Muscle layer of duodenum (tissue), 2 donors: ENCODE measurements at regions not wholly inside any gene's neighbourhood (a gene's known extent, or its start where the extent isn't known, plus 50 kb on each side); places are given as distances from the start of the nearest gene placed in this dataset.

Experiments used
- H3K27ac ChIP-seq: one replicate; pipeline ENCODE4 v1.7.0; 2013; ENCODE audit warnings: mild to moderate bottlenecking, low read length
- H3K27me3 ChIP-seq: one replicate; pipeline ENCODE4 v1.7.0; 2013; ENCODE audit warnings: low read depth, mild to moderate bottlenecking, control low read depth, low read length
- H3K36me3 ChIP-seq, 2 donors: one replicate each; pipeline ENCODE4 v1.7.0; 2013; ENCODE audit warnings: low read length in 2 of 2, control low read depth in 1 of 2, mild to moderate bottlenecking in 1 of 2; ENCODE audit not compliant: insufficient read depth in 2 of 2, control insufficient read depth in 1 of 2
- H3K4me1 ChIP-seq, 2 donors: one replicate each; pipeline ENCODE4 v1.7.0; 2013; ENCODE audit warnings: low read length in 2 of 2, mild to moderate bottlenecking in 2 of 2, control low read depth in 1 of 2, moderate library complexity in 1 of 2; ENCODE audit not compliant: insufficient read depth in 2 of 2, control insufficient read depth in 1 of 2
- H3K4me3 ChIP-seq, 2 donors: one replicate each; pipeline ENCODE4 v1.7.0; 2013; ENCODE audit warnings: low read length in 2 of 2, low read depth in 1 of 2, mild to moderate bottlenecking in 1 of 2
- H3K9me3 ChIP-seq, 2 donors: one replicate each; pipeline ENCODE4 v1.7.0; 2013; ENCODE audit warnings: low read length in 2 of 2, control low read depth in 1 of 2, mild to moderate bottlenecking in 1 of 2; ENCODE audit not compliant: control insufficient read depth in 1 of 2
- donor health status: healthy.

DNA sequence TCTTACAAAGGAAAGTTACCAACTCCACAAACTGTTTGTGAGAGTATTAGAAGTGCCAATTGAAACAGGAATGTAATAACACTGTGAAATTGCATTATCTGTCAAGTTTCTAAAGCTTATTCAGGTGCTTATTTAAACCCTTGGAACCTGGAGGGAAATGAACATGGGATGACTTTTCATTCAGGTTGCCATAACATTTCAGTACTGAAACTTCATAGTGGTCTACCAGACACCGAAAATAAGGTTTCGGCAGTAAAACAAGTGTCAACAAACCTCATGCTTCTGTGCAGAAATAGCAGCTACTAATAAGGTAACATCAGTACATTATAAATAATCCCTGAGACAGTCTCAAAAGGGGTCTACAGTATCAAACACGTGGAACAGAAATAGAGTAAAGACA lies 890.7 kb upstream of the INTU start:
- no peak overlapping the region for H3K27ac ChIP-seq
- H3K27me3 ChIP-seq, result no peaks in the 10 kb centered on the region
- H3K4me1 ChIP-seq, result no peaks in the 10 kb centered on the region
- no peaks in the 10 kb centered on the region for H3K9me3 ChIP-seq
- H3K36me3 ChIP-seq, result no peaks in the 10 kb centered on the region
- no peak overlapping the region for H3K4me3 ChIP-seq

DNA sequence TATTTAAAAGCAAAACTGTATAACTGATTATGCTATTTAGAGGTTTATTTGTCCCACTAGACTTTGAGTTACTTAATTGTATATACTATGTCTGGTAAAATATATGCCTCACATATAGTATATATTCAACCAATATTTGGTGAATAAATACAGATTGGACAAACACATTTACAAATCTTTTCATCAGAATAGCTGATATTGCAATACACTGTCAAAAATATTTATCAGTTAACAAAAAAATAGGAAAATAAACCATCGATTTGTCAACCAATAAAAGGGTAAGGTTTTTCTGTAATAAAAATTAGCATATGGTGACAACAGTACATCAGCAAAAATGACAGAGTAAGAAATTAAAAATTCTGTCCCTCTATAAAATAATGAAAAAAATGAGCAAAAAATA lies 889.9 kb upstream of the INTU start:
- Histone ChIP-seq H3K27me3 (no peaks in the 10 kb centered on the region), H3K36me3 (no peaks in the 10 kb centered on the region), H3K9me3 (no peaks in the 10 kb centered on the region), H3K27ac (no peak overlapping the region), H3K4me1 (no peaks in the 10 kb centered on the region), H3K4me3 (no peak overlapping the region)

DNA sequence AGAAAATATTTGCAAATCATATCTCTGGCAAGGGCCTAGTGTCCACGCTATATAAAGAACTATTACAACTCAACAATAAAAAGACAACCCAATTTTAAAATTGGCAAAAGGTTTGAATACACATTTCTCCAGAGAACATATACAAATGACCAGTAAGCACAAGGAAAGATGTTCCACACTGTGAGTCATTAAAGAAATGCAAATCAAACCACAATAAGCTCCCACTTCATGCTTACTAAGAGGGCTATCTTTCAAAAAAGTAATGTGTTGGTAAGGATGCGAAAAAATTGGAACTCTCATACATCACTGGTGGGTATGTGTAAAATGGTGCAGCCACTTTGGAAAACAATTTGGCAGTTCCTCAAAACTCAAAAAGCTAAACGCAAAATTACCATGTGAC lies 884.0 kb upstream of the INTU start:
- Histone ChIP-seq H3K4me3 (no peak overlapping the region), H3K36me3 (no peaks in the 10 kb centered on the region), H3K4me1 (no peaks in the 10 kb centered on the region), H3K27me3 (no peaks in the 10 kb centered on the region), H3K9me3 (no peaks in the 10 kb centered on the region), H3K27ac (no peak overlapping the region)

DNA sequence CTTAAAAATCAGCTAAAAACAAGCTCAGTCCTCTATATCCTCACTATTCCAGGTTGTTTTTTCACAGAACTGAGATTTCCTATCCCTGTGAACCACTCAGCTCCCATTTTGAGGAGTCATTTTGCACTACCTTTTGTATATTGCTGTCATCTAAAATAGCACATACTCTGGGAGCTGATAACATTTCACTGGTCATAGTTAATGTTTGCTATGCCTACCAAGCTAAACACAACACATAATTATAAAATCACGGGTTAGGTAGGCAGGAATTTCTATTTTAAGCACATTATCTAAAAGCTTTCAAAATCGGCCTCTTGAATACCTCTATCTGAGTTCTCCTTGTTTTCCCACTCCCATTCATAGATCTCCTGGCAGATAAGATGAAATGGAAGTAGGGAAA lies 882.0 kb upstream of the INTU start:
- H3K9me3 ChIP-seq, result no peaks in the 10 kb centered on the region
- no peaks in the 10 kb centered on the region for H3K27me3 ChIP-seq
- H3K27ac ChIP-seq, result no peak overlapping the region
- H3K4me3 ChIP-seq, result no peak overlapping the region
- no peaks in the 10 kb centered on the region for H3K4me1 ChIP-seq
- H3K36me3 ChIP-seq, result no peaks in the 10 kb centered on the region

DNA sequence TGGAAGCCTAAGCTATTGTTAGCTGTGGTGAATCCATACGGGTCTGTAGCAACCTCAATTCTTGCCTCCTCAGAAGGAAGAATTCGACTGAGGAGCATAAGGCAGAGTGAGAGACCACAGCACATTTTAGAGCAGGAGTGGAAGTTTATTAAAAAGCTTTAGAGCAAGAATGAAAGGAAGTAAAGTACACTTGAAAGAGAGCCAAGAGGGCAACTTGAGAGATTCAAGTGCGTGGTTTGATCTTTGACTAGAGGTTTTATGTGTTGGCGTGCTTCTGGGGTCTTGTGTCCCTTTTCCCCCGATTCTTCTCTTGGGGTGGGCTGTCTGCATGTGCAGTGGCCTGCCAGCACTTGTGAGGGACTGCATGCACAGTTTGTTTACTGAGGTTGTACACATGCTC lies 880.6 kb upstream of the INTU start:
- Histone ChIP-seq H3K4me1 (no peaks in the 10 kb centered on the region), H3K9me3 (no peaks in the 10 kb centered on the region), H3K27ac (no peak overlapping the region), H3K36me3 (no peaks in the 10 kb centered on the region), H3K4me3 (no peak overlapping the region), H3K27me3 (no peaks in the 10 kb centered on the region)

DNA sequence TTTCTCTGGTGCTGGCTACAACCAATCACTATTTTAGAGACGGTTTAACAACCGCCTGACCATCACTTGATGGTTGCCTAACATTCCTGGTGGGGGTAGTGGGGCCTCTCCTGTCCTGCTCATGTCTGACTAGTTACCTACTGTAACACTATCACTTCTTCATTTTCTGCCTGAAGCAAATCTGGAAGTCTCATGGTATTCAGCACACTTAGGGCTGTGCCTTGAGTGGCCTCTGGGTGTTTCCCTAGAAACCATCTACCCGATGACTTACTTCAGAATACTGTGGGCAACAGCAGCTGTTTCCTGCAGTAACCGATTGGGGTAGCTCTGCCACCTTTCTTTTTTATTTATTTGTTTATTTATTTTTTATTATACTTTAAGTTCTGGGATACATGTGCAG lies 880.1 kb upstream of the INTU start:
- no peaks in the 10 kb centered on the region for H3K9me3 ChIP-seq
- no peaks in the 10 kb centered on the region for H3K27me3 ChIP-seq
- no peaks in the 10 kb centered on the region for H3K36me3 ChIP-seq
- no peak overlapping the region for H3K27ac ChIP-seq
- H3K4me1 ChIP-seq, result no peaks in the 10 kb centered on the region
- H3K4me3 ChIP-seq, result no peak overlapping the region

DNA sequence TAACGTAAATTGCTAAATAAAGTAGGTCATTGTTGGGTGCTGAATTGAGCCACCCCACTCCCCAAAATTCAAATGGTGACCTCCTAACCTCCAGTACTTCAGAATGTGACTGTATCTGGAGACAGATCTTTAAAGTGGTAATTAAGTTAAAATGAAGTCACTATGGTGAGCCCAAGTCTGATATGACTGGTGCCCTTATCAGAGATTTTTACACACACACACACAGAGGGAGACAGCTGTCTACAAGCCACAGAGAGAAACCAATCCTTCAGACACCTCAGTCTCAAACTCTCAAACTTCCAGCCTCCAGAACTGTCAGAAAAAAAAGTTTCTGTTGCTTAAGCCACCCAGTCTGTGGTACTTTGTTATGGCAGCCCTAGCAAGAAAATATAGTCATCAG lies 879.2 kb upstream of the INTU start:
- no peaks in the 10 kb centered on the region for H3K9me3 ChIP-seq
- no peaks in the 10 kb centered on the region for H3K4me1 ChIP-seq
- no peak overlapping the region for H3K4me3 ChIP-seq
- no peaks in the 10 kb centered on the region for H3K36me3 ChIP-seq
- H3K27me3 ChIP-seq, result no peaks in the 10 kb centered on the region
- no peak overlapping the region for H3K27ac ChIP-seq

DNA sequence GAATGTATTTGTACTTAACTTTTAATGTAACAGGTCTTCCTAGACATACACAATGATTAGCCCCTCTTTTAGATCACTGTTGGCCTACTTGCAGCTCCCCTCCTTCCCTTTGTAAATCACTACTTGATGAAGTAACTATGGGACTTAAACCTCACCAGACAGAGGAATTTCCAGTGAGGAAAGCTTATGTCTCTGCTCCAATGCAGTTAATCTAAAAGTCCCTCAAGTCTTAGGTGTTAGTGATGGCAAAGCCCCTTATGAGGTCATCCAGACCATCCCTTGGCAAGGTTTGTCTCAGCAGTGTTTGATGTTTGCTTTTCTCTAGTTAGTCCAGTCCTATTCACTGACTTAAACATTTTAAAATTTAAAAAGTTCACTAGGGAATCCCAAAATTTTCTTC lies 877.3 kb upstream of the INTU start:
- Histone ChIP-seq H3K36me3 (no peaks in the 10 kb centered on the region), H3K4me3 (no peak overlapping the region), H3K4me1 (no peaks in the 10 kb centered on the region), H3K27me3 (no peaks in the 10 kb centered on the region), H3K27ac (no peak overlapping the region), H3K9me3 (no peaks in the 10 kb centered on the region)

DNA sequence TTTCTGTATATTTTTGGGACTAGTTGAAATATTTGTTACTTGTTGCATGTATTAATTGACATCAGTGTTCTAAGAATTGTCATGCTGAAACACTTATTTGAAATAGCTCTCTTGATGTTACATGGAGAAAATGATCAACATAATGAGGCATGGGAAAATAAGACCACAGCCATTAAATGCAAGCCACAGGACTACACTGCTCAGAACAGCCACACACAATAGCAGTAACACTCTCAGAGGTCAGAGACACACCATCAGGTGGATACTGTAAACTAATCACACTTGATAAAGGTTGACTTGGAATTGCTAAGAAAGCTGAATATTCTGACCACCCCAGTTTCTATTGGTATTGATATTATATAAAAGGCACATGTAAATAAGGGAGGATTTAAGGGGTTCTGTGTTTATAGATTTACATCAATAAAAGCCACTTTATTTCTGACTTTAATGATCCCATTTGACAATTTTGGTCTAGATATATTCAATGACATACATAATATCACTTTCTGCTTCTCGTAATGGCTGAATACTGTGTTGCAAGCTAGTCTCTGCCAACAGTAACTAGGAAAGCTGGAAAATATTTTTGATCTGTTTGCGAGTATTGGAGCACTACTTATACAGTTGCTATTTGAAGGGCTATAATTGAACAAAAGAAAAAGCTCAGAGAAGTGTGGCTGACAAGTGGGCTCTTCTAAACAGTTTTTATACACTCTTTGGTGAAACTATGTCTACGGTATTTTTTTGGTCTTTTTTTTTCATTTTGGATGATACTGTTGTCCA lies 876.5 kb upstream of the INTU start:
- H3K27ac ChIP-seq, result no peak overlapping the region

DNA sequence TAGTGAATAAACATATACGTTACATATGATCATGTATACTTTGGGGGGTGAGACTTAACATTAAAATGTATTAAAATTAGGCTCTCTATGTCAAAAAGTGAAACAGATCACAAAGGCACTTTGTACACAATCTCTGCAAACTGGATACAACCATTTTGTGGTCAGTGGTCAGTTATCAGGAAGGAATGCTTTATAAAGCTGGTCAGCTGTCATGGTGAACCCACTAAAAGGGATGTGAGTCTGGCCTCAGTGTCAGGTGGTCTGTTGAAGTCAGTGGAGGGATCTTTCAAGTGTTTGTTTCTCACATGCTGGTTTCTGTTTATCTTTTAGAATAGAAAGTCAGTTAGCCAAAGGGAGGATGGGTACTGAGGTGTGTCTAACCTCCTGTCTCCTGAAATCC lies 875.5 kb upstream of the INTU start:
- no peak overlapping the region for H3K27ac ChIP-seq
- no peaks in the 10 kb centered on the region for H3K4me1 ChIP-seq
- no peaks in the 10 kb centered on the region for H3K27me3 ChIP-seq
- no peak overlapping the region for H3K4me3 ChIP-seq
- H3K9me3 ChIP-seq, result no peaks in the 10 kb centered on the region
- no peaks in the 10 kb centered on the region for H3K36me3 ChIP-seq

More for the DNA sequence above, 876.5 kb upstream of the INTU start:
- H3K36me3 ChIP-seq, result no peaks in the 10 kb centered on the region
- H3K4me3 ChIP-seq, result no peak overlapping the region
- H3K4me1 ChIP-seq, result no peaks in the 10 kb centered on the region
- H3K9me3 ChIP-seq, result no peaks in the 10 kb centered on the region
- H3K27me3 ChIP-seq, result no peaks in the 10 kb centered on the region

DNA sequence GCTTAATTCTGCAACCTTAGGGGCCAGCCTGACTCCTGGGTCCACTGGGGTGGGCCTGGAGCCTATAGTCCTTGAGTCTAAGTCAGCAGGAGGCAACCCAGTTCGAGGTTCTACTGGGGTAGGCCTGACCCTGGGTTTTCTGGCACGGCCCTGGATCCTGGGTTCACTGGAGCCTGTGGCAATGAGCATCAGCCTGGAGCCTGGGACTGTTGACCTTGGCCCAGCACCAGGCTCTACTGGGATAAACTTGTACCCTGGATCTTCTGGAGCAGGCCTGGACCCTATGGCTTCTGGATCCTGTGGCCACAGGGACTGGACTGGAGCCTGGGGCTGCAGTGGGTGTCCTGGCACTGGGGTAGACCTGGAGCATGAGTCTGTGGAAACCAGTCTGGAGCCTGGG lies 874.3 kb upstream of the INTU start:
- Histone ChIP-seq H3K4me1 (no peaks in the 10 kb centered on the region), H3K36me3 (no peaks in the 10 kb centered on the region), H3K27ac (no peak overlapping the region), H3K9me3 (no peaks in the 10 kb centered on the region), H3K4me3 (no peak overlapping the region), H3K27me3 (no peaks in the 10 kb centered on the region)

DNA sequence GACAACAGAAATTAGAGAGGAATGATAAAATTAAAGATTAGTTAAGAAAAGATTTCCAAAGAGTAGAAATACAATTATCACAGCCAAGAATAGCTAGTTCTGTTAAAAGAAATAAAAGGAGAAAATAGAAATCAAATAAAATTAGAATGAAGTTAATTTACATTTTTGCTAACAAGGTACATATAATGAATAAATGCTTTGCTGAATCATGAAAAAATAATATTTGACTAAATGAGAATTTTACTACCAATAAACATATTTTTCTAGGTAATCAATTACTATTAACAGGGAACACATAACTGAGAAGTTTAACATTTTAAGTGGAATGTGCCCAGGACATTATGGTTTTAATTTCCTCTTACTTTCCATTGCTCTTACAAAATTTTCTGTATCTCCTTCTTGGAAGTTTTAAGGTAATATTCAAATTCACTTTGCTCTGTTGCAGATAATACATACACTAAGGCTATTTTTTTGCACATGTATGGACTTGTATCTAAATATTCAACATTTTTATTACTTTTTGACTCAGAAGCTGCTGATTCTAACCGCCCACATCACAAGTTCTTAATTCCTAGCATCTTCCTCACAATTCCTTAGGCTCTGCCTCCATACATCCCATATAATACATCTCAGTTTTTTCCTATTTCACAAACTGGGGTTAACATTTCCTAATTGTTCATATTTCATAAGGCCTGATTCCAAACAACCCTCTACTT lies 870.7 kb upstream of the INTU start:
- Histone ChIP-seq H3K9me3 (no peaks in the 10 kb centered on the region), H3K27me3 (no peaks in the 10 kb centered on the region)

More for the DNA sequence above, 870.7 kb upstream of the INTU start:
- no peak overlapping the region for H3K27ac ChIP-seq
- no peaks in the 10 kb centered on the region for H3K4me1 ChIP-seq
- no peak overlapping the region for H3K4me3 ChIP-seq
- no peaks in the 10 kb centered on the region for H3K36me3 ChIP-seq
